MM.1S (cell line): ENCODE measurements at regions not wholly inside any gene's neighbourhood (a gene's known extent, or its start where the extent isn't known, plus 50 kb on each side); places are given as distances from the start of the nearest gene placed in this dataset.

Experiments
- DNase-seq: peaks from one replicate; pipeline ENCODE4 v3.0.0-alpha.2; 2015
- H2AFZ ChIP-seq: fragments of 300-600 bp; sonication (generic); 2 replicates; pipeline ENCODE4 v1.6.0; 2016; ENCODE audit warnings: antibody characterized with exemption, low read length
- H3F3A ChIP-seq: fragments of 300-600 bp; sonication (generic); 2 replicates; pipeline ENCODE4 v1.6.1; 2016; ENCODE audit warnings: mild to moderate bottlenecking, antibody characterized with exemption, low read length, moderate library complexity, mixed read lengths; ENCODE audit not compliant: insufficient read depth
- H3K27ac ChIP-seq: fragments of 300-600 bp; sonication (generic); 2 replicates; pipeline ENCODE4 v1.5.1; 2016; ENCODE audit warnings: mild to moderate bottlenecking, low read length
- H3K27me3 ChIP-seq: fragments of 300-600 bp; sonication (generic); replicated peaks from 2 replicates; pipeline ENCODE4 v1.6.0; 2016; ENCODE audit warnings: low read length; ENCODE audit not compliant: insufficient read depth
- H3K36me3 ChIP-seq: fragments of 300-600 bp; sonication (generic); replicated peaks from 2 replicates; pipeline ENCODE4 v1.6.1; 2016; ENCODE audit warnings: mild to moderate bottlenecking, low read length, mixed read lengths; ENCODE audit not compliant: insufficient read depth
- H3K4me1 ChIP-seq: fragments of 300-600 bp; sonication (generic); 2 replicates; pipeline ENCODE4 v1.6.1; 2016; ENCODE audit warnings: low read length, mixed read lengths
- H3K4me2 ChIP-seq: fragments of 300-600 bp; sonication (generic); 2 replicates; pipeline ENCODE4 v1.6.0; 2016; ENCODE audit warnings: low read depth, low read length
- H3K4me3 ChIP-seq: fragments of 300-600 bp; sonication (generic); 2 replicates; pipeline ENCODE4 v1.5.1; 2016; ENCODE audit warnings: low read length, mixed read lengths
- H3K79me2 ChIP-seq: fragments of 300-600 bp; sonication (generic); 2 replicates; pipeline ENCODE4 v1.6.1; 2016; ENCODE audit warnings: mixed run types, low read length, mixed read lengths
- H3K9ac ChIP-seq: fragments of 300-600 bp; sonication (generic); 2 replicates; pipeline ENCODE4 v1.6.1; 2016; ENCODE audit warnings: low read length, mixed read lengths
- H3K9me2 ChIP-seq: fragments of 300-600 bp; sonication (generic); replicated peaks from 2 replicates; pipeline ENCODE4 v1.6.1; 2016; ENCODE audit warnings: mild to moderate bottlenecking, low read length, mixed read lengths; ENCODE audit not compliant: insufficient read depth
- H3K9me3 ChIP-seq: fragments of 300-600 bp; sonication (generic); replicated peaks from 2 replicates; pipeline ENCODE4 v1.6.1; 2016; ENCODE audit warnings: mild to moderate bottlenecking, low read length, mixed read lengths; ENCODE audit not compliant: insufficient read depth
- H4K20me1 ChIP-seq: fragments of 300-600 bp; sonication (generic); 2 replicates; pipeline ENCODE4 v1.6.1; 2016; ENCODE audit warnings: mild to moderate bottlenecking, low read length, moderate library complexity, mixed read lengths; ENCODE audit not compliant: insufficient read depth
- CTCF ChIP-seq: fragments of 300-600 bp; sonication (generic); IDR thresholded peaks from 2 replicates; pipeline ENCODE4 v1.5.1; 2016; ENCODE audit warnings: antibody characterized with exemption, low read length, mixed read lengths
- EZH2 ChIP-seq: fragments of 300-600 bp; sonication (generic); optimal IDR thresholded peaks from 2 replicates; pipeline ENCODE3; 2017; ENCODE audit warnings: low read depth, mild to moderate bottlenecking, antibody characterized with exemption, low read length, mixed read lengths
- EZH2phosphoT487 ChIP-seq: fragments of 300-600 bp; sonication (generic); IDR thresholded peaks from 2 replicates; pipeline ENCODE4 v1.6.1; 2018; ENCODE audit warnings: antibody characterized with exemption, low read length

GRCh38 chr6:6466967-6467761 is 121.4 kb upstream of the LY86 start:
- no peak overlapping the region for H3K4me2 ChIP-seq
- H3K9ac ChIP-seq = no peak overlapping the region
- H3K27ac ChIP-seq = no peak overlapping the region
- H3K79me2 ChIP-seq = no peaks in the 10 kb centered on the region
- H3K9me2 ChIP-seq = no peaks in the 10 kb centered on the region
- H3K9me3 ChIP-seq = no peaks in the 10 kb centered on the region
- TF ChIP-seq EZH2phosphoT487 = no peak
- TF ChIP-seq EZH2 = no peak
- no peak for TF ChIP-seq CTCF
- H3K27me3 ChIP-seq = no peaks in the 10 kb centered on the region
- peaks cover under 1% of the 10 kb centered on the region; the same call in 1 of the 2 replicates for H3K4me1 ChIP-seq
- H3K36me3 ChIP-seq = no peaks in the 10 kb centered on the region
- no peak for DNase-seq
- no peak overlapping the region for H3K4me3 ChIP-seq
- H2AFZ ChIP-seq = no peak overlapping the region
- H3F3A ChIP-seq = no peaks in the 10 kb centered on the region
- no peaks in the 10 kb centered on the region for H4K20me1 ChIP-seq

DNA sequence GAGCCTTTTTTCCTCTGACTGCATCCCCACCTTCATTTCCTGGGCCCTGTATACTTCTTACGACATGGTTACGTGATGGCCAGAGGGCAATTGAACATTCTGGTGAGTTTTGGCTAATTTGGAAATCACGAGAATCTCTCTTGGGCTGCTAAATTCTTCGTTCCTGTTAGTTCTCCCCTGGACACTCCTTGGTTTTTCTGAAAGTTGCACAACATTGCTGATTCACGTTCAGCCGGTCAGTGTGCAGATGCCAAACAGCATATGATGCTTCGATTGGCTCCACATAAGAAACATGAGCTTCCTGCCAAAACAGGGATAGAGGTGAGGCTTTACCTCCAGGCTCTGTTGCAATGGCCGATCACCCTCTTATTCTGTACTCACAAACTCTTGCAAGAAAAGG is 119.4 kb upstream of the LY86 start:
- Histone ChIP-seq H3K4me2 (no peak overlapping the region), H3K9ac (no peak overlapping the region), H3K9me2 (no peaks in the 10 kb centered on the region), H4K20me1 (no peaks in the 10 kb centered on the region), H3K27me3 (no peaks in the 10 kb centered on the region), H3K27ac (no peak overlapping the region), H3K79me2 (no peaks in the 10 kb centered on the region), H3K36me3 (no peaks in the 10 kb centered on the region), H3K4me1 (no peaks in the 10 kb centered on the region), H2AFZ (no peak overlapping the region), H3K9me3 (no peaks in the 10 kb centered on the region), H3F3A (no peaks in the 10 kb centered on the region), H3K4me3 (no peak overlapping the region)
- DNase-seq = no peak
- TF ChIP-seq EZH2 (no peak), CTCF (no peak), EZH2phosphoT487 (no peak)

DNA sequence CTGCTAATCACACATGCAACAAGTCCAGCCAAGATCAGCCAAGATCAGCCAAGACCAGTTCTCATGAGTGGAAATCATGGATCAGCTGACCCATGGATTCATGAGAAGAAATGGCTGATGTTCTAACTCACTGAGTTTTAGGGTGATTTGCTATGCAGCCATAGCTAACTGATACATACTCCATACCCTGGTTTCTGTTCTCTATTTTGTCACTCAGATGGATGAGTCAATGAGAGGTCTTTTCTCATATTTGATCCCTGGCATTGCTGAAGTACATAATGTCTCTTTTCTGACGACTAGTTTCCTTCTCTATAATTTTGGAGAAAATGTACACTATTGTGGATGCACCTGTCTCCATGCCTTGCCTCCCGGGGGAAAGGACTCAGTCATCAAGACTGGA is 118.4 kb upstream of the LY86 start:
- H3K27me3 ChIP-seq = no peaks in the 10 kb centered on the region
- H4K20me1 ChIP-seq = no peaks in the 10 kb centered on the region
- no peak for TF ChIP-seq EZH2
- no peak for TF ChIP-seq CTCF
- TF ChIP-seq EZH2phosphoT487 = no peak
- no peaks in the 10 kb centered on the region for H3K9me2 ChIP-seq
- no peaks in the 10 kb centered on the region for H3K9me3 ChIP-seq
- H3K4me1 ChIP-seq = no peaks in the 10 kb centered on the region
- H3K79me2 ChIP-seq = no peaks in the 10 kb centered on the region
- H3F3A ChIP-seq = no peaks in the 10 kb centered on the region
- H3K4me2 ChIP-seq = no peak overlapping the region
- no peak overlapping the region for H2AFZ ChIP-seq
- no peak overlapping the region for H3K27ac ChIP-seq
- H3K9ac ChIP-seq = no peak overlapping the region
- no peak overlapping the region for H3K4me3 ChIP-seq
- no peaks in the 10 kb centered on the region for H3K36me3 ChIP-seq
- DNase-seq = no peak
